ENCODE measurements at regions not wholly inside any gene's neighbourhood (a gene's known extent, or its start where the extent isn't known, plus 50 kb on each side); places are given as distances from the start of the nearest gene placed in this dataset.

- Histone ChIP-seq H3K9me3 (ENCODE audit: control insufficient read depth, insufficient read depth, low read length) (no peaks in the 10 kb centered on the region), H3K27me3 (ENCODE audit: control insufficient read depth, low read length) (no peaks in the 10 kb centered on the region), H3K4me2 (ENCODE audit: low read length) (no peak overlapping the region), H3F3A (ENCODE audit: control insufficient read depth, insufficient read depth) (no peaks in the 10 kb centered on the region), H3K4me1 (ENCODE audit: control insufficient read depth, low read length) (no peaks in the 10 kb centered on the region), H3K4me3 (ENCODE audit: low read length) (no peak overlapping the region), H4K20me1 (ENCODE audit: control insufficient read depth, insufficient read depth, low read depth, low read length) (no peaks in the 10 kb centered on the region), H3K9me2 (replicated peaks; ENCODE audit: control insufficient read depth, low read length) (no peaks in the 10 kb centered on the region), H3K79me2 (ENCODE audit: control insufficient read depth, low read length) (no peaks in the 10 kb centered on the region), H3K27ac (ENCODE audit: low read depth, low read length) (no peak overlapping the region), H3K36me3 (ENCODE audit: control insufficient read depth, low read length) (no peaks in the 10 kb centered on the region)
- TF ChIP-seq, protein P1, sequence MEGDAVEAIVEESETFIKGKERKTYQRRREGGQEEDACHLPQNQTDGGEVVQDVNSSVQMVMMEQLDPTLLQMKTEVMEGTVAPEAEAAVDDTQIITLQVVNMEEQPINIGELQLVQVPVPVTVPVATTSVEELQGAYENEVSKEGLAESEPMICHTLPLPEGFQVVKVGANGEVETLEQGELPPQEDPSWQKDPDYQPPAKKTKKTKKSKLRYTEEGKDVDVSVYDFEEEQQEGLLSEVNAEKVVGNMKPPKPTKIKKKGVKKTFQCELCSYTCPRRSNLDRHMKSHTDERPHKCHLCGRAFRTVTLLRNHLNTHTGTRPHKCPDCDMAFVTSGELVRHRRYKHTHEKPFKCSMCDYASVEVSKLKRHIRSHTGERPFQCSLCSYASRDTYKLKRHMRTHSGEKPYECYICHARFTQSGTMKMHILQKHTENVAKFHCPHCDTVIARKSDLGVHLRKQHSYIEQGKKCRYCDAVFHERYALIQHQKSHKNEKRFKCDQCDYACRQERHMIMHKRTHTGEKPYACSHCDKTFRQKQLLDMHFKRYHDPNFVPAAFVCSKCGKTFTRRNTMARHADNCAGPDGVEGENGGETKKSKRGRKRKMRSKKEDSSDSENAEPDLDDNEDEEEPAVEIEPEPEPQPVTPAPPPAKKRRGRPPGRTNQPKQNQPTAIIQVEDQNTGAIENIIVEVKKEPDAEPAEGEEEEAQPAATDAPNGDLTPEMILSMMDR (IDR thresholded peaks at IDR 0.05; ENCODE audit: low read depth, low read length, poor library complexity, severe bottlenecking), result no peak
- TF ChIP-seq EZH2phosphoT487 (IDR thresholded peaks at IDR 0.05; ENCODE audit: borderline replicate concordance, low read length), result no peak
Measured at GRCh38 chr12:98213556-98213955, 301.8 kb upstream of the TMPO start.

DNA sequence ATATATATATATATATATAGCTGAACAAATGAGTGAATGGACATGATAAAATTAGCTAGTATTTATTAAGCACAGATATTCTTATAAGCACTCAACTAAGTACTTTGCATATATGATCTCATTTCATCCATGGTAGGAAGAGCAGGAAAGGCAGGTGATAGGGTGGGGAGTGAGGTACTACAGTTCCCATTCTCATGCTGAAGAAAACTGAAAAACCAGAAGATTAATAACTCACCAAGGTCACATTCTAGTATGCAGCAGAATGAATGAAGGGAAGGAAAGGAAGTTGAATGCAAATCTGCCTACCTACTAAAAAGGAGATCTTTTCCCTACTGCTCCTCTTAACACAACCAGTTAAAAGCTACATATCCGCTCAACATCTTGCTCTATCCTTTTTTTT lies 298.1 kb upstream of the TMPO start:
- no peak overlapping the region for H3K4me2 ChIP-seq (ENCODE audit: low read length)
- H3K79me2 ChIP-seq (ENCODE audit: control insufficient read depth, low read length), result no peaks in the 10 kb centered on the region
- no peaks in the 10 kb centered on the region for H3K9me2 ChIP-seq (replicated peaks; ENCODE audit: control insufficient read depth, low read length)
- H3K4me1 ChIP-seq (ENCODE audit: control insufficient read depth, low read length), result no peaks in the 10 kb centered on the region
- TF ChIP-seq, protein P1 (IDR thresholded peaks at IDR 0.05; ENCODE audit: low read depth, low read length, poor library complexity, severe bottlenecking), result no peak
- TF ChIP-seq EZH2phosphoT487 (IDR thresholded peaks at IDR 0.05; ENCODE audit: borderline replicate concordance, low read length), result no peak
- H3K4me3 ChIP-seq (ENCODE audit: low read length), result no peak overlapping the region
- no peaks in the 10 kb centered on the region for H3K9me3 ChIP-seq (ENCODE audit: control insufficient read depth, insufficient read depth, low read length)
- no peaks in the 10 kb centered on the region for H3K27me3 ChIP-seq (ENCODE audit: control insufficient read depth, low read length)
- H4K20me1 ChIP-seq (ENCODE audit: control insufficient read depth, insufficient read depth, low read depth, low read length), result no peaks in the 10 kb centered on the region
- no peak overlapping the region for H3K27ac ChIP-seq (ENCODE audit: low read depth, low read length)
- H3K36me3 ChIP-seq (ENCODE audit: control insufficient read depth, low read length), result no peaks in the 10 kb centered on the region
- no peaks in the 10 kb centered on the region for H3F3A ChIP-seq (ENCODE audit: control insufficient read depth, insufficient read depth)

DNA sequence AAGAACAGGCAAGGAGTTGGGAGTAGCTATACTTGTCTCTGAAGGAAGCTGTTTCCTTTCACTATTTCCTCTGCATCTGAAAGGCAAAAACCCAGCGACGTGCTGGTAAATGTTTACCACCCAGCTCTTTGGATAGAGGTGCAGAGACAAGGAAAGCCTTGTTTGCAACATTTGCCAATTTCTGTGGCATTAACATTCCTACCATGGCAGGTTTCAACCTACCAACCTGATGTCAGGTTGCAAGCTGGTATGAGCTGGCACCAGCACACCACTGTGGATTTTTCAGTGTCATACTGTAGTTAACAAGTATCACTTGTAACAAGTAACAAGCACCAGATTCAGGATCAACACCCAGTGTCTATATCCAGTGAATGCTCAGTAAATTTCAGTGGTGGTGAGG lies 294.8 kb upstream of the TMPO start:
- Histone ChIP-seq H3K4me2 (ENCODE audit: low read length) (no peak overlapping the region), H3K9me2 (replicated peaks; ENCODE audit: control insufficient read depth, low read length) (no peaks in the 10 kb centered on the region), H3F3A (ENCODE audit: control insufficient read depth, insufficient read depth) (no peaks in the 10 kb centered on the region), H3K4me1 (ENCODE audit: control insufficient read depth, low read length) (no peaks in the 10 kb centered on the region), H3K79me2 (ENCODE audit: control insufficient read depth, low read length) (no peaks in the 10 kb centered on the region), H3K4me3 (ENCODE audit: low read length) (no peak overlapping the region), H3K9me3 (ENCODE audit: control insufficient read depth, insufficient read depth, low read length) (no peaks in the 10 kb centered on the region), H3K36me3 (ENCODE audit: control insufficient read depth, low read length) (no peaks in the 10 kb centered on the region), H4K20me1 (ENCODE audit: control insufficient read depth, insufficient read depth, low read depth, low read length) (no peaks in the 10 kb centered on the region), H3K27ac (ENCODE audit: low read depth, low read length) (no peak overlapping the region), H3K27me3 (ENCODE audit: control insufficient read depth, low read length) (no peaks in the 10 kb centered on the region; the same call in 1 of the 2 replicates)
- TF ChIP-seq, protein P1 (IDR thresholded peaks at IDR 0.05; ENCODE audit: low read depth, low read length, poor library complexity, severe bottlenecking), result no peak
- no peak for TF ChIP-seq EZH2phosphoT487 (IDR thresholded peaks at IDR 0.05; ENCODE audit: borderline replicate concordance, low read length)

Data from DOHH2 (cell line).